B cell (primary cell): ENCODE measurements at regions not wholly inside any gene's neighbourhood (a gene's known extent, or its start where the extent isn't known, plus 50 kb on each side); places are given as distances from the start of the nearest gene placed in this dataset.

Experiments used
- ATAC-seq: fragments of 200-7000 bp; cut with Tn5 transposase; one replicate; pipeline ENCODE4 v1.10.0; 2021; ENCODE audit warnings: low read depth, mild to moderate bottlenecking, moderate number of reproducible peaks, moderate library complexity
- CTCF ChIA-PET: fragments of 350-600 bp; sonication (Branson Sonifier 250); formaldehyde crosslinking; loops from one replicate; lab custom pipeline; 2021; ENCODE audit warnings: antibody characterized with exemption, inconsistent platforms; lab: Charles Lee
- POLR2A ChIA-PET: fragments of 350-600 bp; sonication (Branson Sonifier 250); formaldehyde crosslinking; loops from one replicate; lab custom pipeline; 2021; ENCODE audit warnings: antibody characterized with exemption; lab: Charles Lee
- DNase-seq: peaks from one replicate; pipeline ENCODE4 v3.0.0; 2013
- H2AFZ ChIP-seq: 2 replicates; pipeline ENCODE4 v1.6.1; 2012; ENCODE audit warnings: mild to moderate bottlenecking, low read depth, low read length; ENCODE audit not compliant: insufficient read depth, poor library complexity, severe bottlenecking
- H3K27ac ChIP-seq, 2 donors: 1 replicate in 1 of 2; 2 replicates in 1 of 2; pipeline ENCODE4 v1.5.1; 2012 to 2013; ENCODE audit warnings: low read length in 2 of 2, mild to moderate bottlenecking in 2 of 2, moderate library complexity in 1 of 2
- H3K27me3 ChIP-seq, 4 experiments: fragments of 200-600 bp in 1 of 4; sonication (generic) in 1 of 4; replicated peaks in 1 of 4; 1 replicate in 2 of 4; 2 replicates in 2 of 4; pipeline versions ENCODE4 v1.6.1 to v1.7.0; 2013 to 2016; ENCODE audit warnings: low read length in 3 of 4, mild to moderate bottlenecking in 2 of 4, mixed read lengths in 1 of 4, moderate library complexity in 1 of 4; ENCODE audit not compliant: insufficient read depth in 4 of 4, control insufficient read depth in 3 of 4; ENCODE audit errors: control extremely low read depth in 1 of 4
- H3K36me3 ChIP-seq, 2 experiments: replicated peaks in 1 of 2; 1 replicate in 1 of 2; 2 replicates in 1 of 2; pipeline versions ENCODE4 v1.6.1 to v1.7.1; 2013; ENCODE audit warnings: low read length in 1 of 2; ENCODE audit not compliant: insufficient read depth in 2 of 2, control insufficient read depth in 1 of 2; ENCODE audit errors: control extremely low read depth in 1 of 2, extremely low read depth in 1 of 2
- H3K4me1 ChIP-seq, 2 donors: fragments of 200-600 bp in 1 of 2; sonication (generic) in 1 of 2; 1 replicate in 1 of 2; 2 replicates in 1 of 2; pipeline versions ENCODE4 v1.5.1 to v1.6.1; 2013 to 2017; ENCODE audit warnings: low read length in 2 of 2; ENCODE audit not compliant: control insufficient read depth in 2 of 2, insufficient read depth in 2 of 2
- H3K4me2 ChIP-seq: replicated peaks from 2 replicates; pipeline ENCODE3; 2012; ENCODE audit warnings: mild to moderate bottlenecking, low read depth, low read length; ENCODE audit not compliant: poor library complexity, severe bottlenecking
- H3K4me3 ChIP-seq, 5 experiments: fragments of 200-600 bp in 1 of 5; sonication (generic) in 1 of 5; 1 replicate in 3 of 5; 2 replicates in 2 of 5; pipeline versions ENCODE4 v1.5.1 to v1.7.0; 2011 to 2016; ENCODE audit warnings: low read length in 4 of 5, mild to moderate bottlenecking in 4 of 5, low read depth in 2 of 5, control low read depth in 1 of 5, moderate library complexity in 1 of 5; ENCODE audit not compliant: insufficient read depth in 1 of 5; ENCODE audit errors: control extremely low read depth in 1 of 5, extremely low read depth in 1 of 5
- H3K79me2 ChIP-seq: fragments of 200-600 bp; sonication (generic); one replicate; pipeline ENCODE4 v1.6.0; 2016; ENCODE audit warnings: low read length; ENCODE audit not compliant: control insufficient read depth, insufficient read depth
- H3K9ac ChIP-seq: fragments of 200-600 bp; sonication (generic); 2 replicates; pipeline ENCODE4 v1.6.1; 2017; ENCODE audit warnings: mild to moderate bottlenecking, low read length, moderate library complexity
- H3K9me3 ChIP-seq, 3 donors: one replicate each; pipeline versions ENCODE4 v1.6.1 to v1.7.1; 2013; ENCODE audit warnings: low read length in 2 of 3; ENCODE audit not compliant: control insufficient read depth in 2 of 3, insufficient read depth in 1 of 3; ENCODE audit errors: control extremely low read depth in 1 of 3
- H4K20me1 ChIP-seq: 2 replicates; pipeline ENCODE4 v1.6.0; 2012; ENCODE audit warnings: mild to moderate bottlenecking, low read length; ENCODE audit not compliant: insufficient read depth, control insufficient read depth, poor library complexity, severe bottlenecking
- H3K27ac Mint-ChIP-seq: one replicate; pipeline ENCODE4 v1.8.0; 2021; ENCODE audit warnings: mixed read lengths
- H3K27me3 Mint-ChIP-seq: one replicate; pipeline ENCODE4 v1.8.0; 2021; ENCODE audit warnings: mixed read lengths
- H3K4me1 Mint-ChIP-seq: one replicate; pipeline ENCODE4 v1.8.0; 2021; ENCODE audit warnings: mixed read lengths
- H3K4me3 Mint-ChIP-seq: one replicate; pipeline ENCODE4 v1.8.0; 2021; ENCODE audit warnings: mixed read lengths
- H3K9me3 Mint-ChIP-seq: one replicate; pipeline ENCODE4 v1.8.0; 2022; ENCODE audit warnings: mixed read lengths; ENCODE audit not compliant: insufficient read depth
- CTCF ChIP-seq: fragments of 200-600 bp; IDR thresholded peaks from one replicate; pipeline ENCODE4 v1.8.0; 2022; ENCODE audit warnings: antibody characterized with exemption, mild to moderate bottlenecking
- EZH2 ChIP-seq: IDR thresholded peaks from 2 replicates; pipeline ENCODE4 v1.6.1; 2012; ENCODE audit warnings: borderline replicate concordance, low read depth, mild to moderate bottlenecking, moderate library complexity, low read length; ENCODE audit not compliant: insufficient read depth, poor library complexity, severe bottlenecking
- WGBS: methylation state at CpG from one replicate; pipeline ENCODE4 v1.1.5; 2013; ENCODE audit warnings: missing lambda C conversion rate; ENCODE audit not compliant: insufficient coverage; 5-methylcytosine and 5-hydroxymethylcytosine counted together
- intact Hi-C: fragments of 100-400 bp; cut with micrococcal nuclease; formaldehyde crosslinking; loops from one replicate; pipeline ENCODE4 v1.10.0; 2022

DNA sequence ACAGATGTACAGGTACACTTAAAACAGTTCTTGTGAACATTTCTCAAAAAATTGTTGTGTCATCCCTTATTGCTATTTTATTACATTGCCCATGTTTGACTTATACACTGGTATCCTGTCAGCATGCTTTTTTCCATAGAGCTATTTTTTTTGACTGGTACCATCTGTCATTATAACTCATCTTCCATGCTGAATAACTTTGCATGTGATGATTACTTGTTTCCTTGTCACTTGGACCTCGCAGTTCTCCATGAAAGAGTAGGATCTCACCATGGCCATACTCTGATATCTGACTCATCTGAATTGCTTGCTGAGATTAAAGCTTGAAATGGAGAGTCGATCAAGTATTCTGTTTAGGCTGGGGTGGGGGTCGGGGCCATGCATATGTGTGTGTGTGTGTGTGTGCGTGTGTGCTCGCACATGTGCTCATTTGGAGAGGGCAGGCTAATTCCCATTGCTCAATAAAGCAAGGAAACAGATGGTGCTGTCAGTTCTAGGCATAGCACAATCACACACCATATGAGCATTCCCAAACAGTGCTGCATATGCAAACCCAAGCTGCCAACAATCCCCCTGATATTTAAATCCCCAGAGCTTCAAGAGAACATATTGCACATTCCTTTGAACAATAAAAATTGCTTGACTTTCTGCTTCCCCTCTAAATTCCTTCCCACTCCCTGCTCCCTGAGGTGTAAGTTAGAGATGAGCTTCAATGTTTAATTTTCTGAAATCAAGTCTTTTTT, 62.9 kb downstream of the NHLRC3 start:
- Histone ChIP-seq H4K20me1 (no peaks in the 10 kb centered on the region), H3K4me3 (no peak overlapping the region), H3K27me3 (no peaks in the 10 kb centered on the region), H2AFZ (no peak overlapping the region), H3K9me3 (no peaks in the 10 kb centered on the region), H3K4me1 (no peaks in the 10 kb centered on the region), H3K9ac (no peak overlapping the region), H3K79me2 (no peaks in the 10 kb centered on the region), H3K4me2 (no peak overlapping the region), H3K36me3 (no peaks in the 10 kb centered on the region), H3K27ac (no peak overlapping the region)
- intact Hi-C loops, result no loop called here
- POLR2A ChIA-PET, result no interaction called here
- WGBS, result 100% methylated on average over 1 of the region's 5 CpGs
- no peak for TF ChIP-seq CTCF
- no peak for TF ChIP-seq EZH2
- ATAC-seq (no peak), DNase-seq (no peak)
- CTCF ChIA-PET, result interaction anchor here (1.0 kb wide), 1 partner anchor 24 kb away, joined by 3 read pairs; no protein-coding TSS in a partner anchor
- no peaks in the 10 kb centered on the region for H3K4me1 Mint-ChIP-seq
- no peaks in the 10 kb centered on the region for H3K9me3 Mint-ChIP-seq
- H3K4me3 Mint-ChIP-seq, result no peak overlapping the region
- H3K27me3 Mint-ChIP-seq, result no peaks in the 10 kb centered on the region
- H3K27ac Mint-ChIP-seq, result no peak overlapping the region

DNA sequence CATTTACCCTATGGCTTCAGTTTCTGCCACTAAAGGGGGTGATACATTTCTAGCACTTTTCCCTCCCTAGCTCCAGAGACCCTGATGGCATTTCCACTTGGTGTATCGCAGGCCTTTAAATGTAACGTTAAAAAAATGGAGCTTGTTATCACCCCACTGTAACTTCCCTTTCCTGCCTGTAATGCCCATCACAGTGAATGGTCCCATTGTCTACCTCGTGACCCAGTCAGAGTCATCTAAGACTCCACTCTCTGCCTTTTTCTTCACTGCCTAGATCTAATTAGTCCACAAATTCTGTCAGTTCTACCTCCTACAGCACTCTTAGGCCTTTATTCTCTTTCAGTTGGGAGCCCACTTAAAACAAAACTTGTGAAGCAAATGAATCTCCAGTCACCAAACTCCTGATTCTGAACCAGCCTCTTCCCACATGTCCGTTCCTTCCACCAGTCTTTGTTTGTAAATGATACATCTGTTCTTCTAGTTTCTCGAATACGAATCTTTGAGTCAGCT, 64.8 kb downstream of the NHLRC3 start:
- Histone ChIP-seq H2AFZ (no peak overlapping the region), H3K4me1 (no peaks in the 10 kb centered on the region), H4K20me1 (no peaks in the 10 kb centered on the region), H3K4me2 (no peak overlapping the region), H3K79me2 (no peaks in the 10 kb centered on the region), H3K9me3 (no peaks in the 10 kb centered on the region), H3K27ac (no peak overlapping the region), H3K36me3 (no peaks in the 10 kb centered on the region), H3K27me3 (no peaks in the 10 kb centered on the region), H3K4me3 (no peak overlapping the region), H3K9ac (no peak overlapping the region)
- CTCF ChIA-PET, result no interaction called here
- H3K4me1 Mint-ChIP-seq, result no peaks in the 10 kb centered on the region
- no peak for TF ChIP-seq EZH2
- no peak for TF ChIP-seq CTCF
- DNase-seq (no peak), ATAC-seq (no peak)
- no peaks in the 10 kb centered on the region for H3K9me3 Mint-ChIP-seq
- POLR2A ChIA-PET, result no interaction called here
- H3K27me3 Mint-ChIP-seq, result no peaks in the 10 kb centered on the region
- 78% methylated on average over 6 of the region's 6 CpGs for WGBS
- intact Hi-C loops, result no loop called here
- no peak overlapping the region for H3K27ac Mint-ChIP-seq
- no peak overlapping the region for H3K4me3 Mint-ChIP-seq
